Nephron progenitor cell (in vitro differentiated cells): ENCODE measurements at regions not wholly inside any gene's neighbourhood (a gene's known extent, or its start where the extent isn't known, plus 50 kb on each side); places are given as distances from the start of the nearest gene placed in this dataset.

Experiments
- DNase-seq: peaks from one replicate; pipeline ENCODE4 v3.0.0; 2021
- H3K27ac Mint-ChIP-seq: 2 replicates; pipeline ENCODE4 v1.8.0; 2021; ENCODE audit warnings: mild to moderate bottlenecking, moderate library complexity, mixed read lengths
- H3K27me3 Mint-ChIP-seq: 2 replicates; pipeline ENCODE4 v1.8.0; 2021; ENCODE audit warnings: mild to moderate bottlenecking, low read depth, mixed read lengths; ENCODE audit not compliant: poor library complexity
- H3K36me3 Mint-ChIP-seq: 2 replicates; pipeline ENCODE4 v1.8.0; 2021; ENCODE audit warnings: low read depth, mixed read lengths
- H3K4me1 Mint-ChIP-seq: 2 replicates; pipeline ENCODE4 v1.8.0; 2021; ENCODE audit warnings: mixed read lengths
- H3K4me3 Mint-ChIP-seq: 2 replicates; pipeline ENCODE4 v1.8.0; 2021; ENCODE audit warnings: mild to moderate bottlenecking, moderate library complexity, mixed read lengths
- H3K9me3 Mint-ChIP-seq: 2 replicates; pipeline ENCODE4 v1.8.0; 2021; ENCODE audit warnings: mild to moderate bottlenecking, moderate library complexity, mixed read lengths
- CTCF ChIP-seq: fragments of 200-600 bp; sonication (generic); IDR thresholded peaks from 2 replicates; pipeline ENCODE4 v1.5.0; 2021; ENCODE audit warnings: antibody characterized with exemption

- no peak for TF ChIP-seq CTCF
- H3K27ac Mint-ChIP-seq, result peak overlapping the region; percentile 23
- peaks cover 10% of the 10 kb centered on the region for H3K9me3 Mint-ChIP-seq
- H3K36me3 Mint-ChIP-seq, result peaks cover 16% of the 10 kb centered on the region
- no peak overlapping the region for H3K4me3 Mint-ChIP-seq
- peaks cover 29% of the 10 kb centered on the region for H3K4me1 Mint-ChIP-seq
- DNase-seq, result no peak
- no peaks in the 10 kb centered on the region for H3K27me3 Mint-ChIP-seq
These were observed 429.3 kb upstream of the SOX5 start for GRCh38 chr12:24378548-24379407.

GRCh38 chr12:24374452-24374851 lies 425.0 kb upstream of the SOX5 start:
- Mint-ChIP-seq H3K36me3 (peaks cover 10% of the 10 kb centered on the region), H3K4me1 (peaks cover 19% of the 10 kb centered on the region), H3K4me3 (no peak overlapping the region), H3K27me3 (no peaks in the 10 kb centered on the region), H3K9me3 (peaks cover 3% of the 10 kb centered on the region), H3K27ac (peak overlapping the region; percentile 31)
- TF ChIP-seq CTCF, result no peak
- no peak for DNase-seq

GRCh38 chr12:24373004-24373403 lies 423.5 kb upstream of the SOX5 start:
- Mint-ChIP-seq H3K4me1 (peaks cover 5% of the 10 kb centered on the region), H3K9me3 (peaks cover 3% of the 10 kb centered on the region), H3K4me3 (no peak overlapping the region), H3K27ac (no peak overlapping the region), H3K27me3 (no peaks in the 10 kb centered on the region), H3K36me3 (peaks cover 10% of the 10 kb centered on the region)
- DNase-seq, result no peak
- no peak for TF ChIP-seq CTCF

GRCh38 chr12:24366514-24366913 lies 417.0 kb upstream of the SOX5 start:
- TF ChIP-seq CTCF, result no peak

GRCh38 chr12:24364921-24365320 lies 415.5 kb upstream of the SOX5 start:
- Mint-ChIP-seq H3K4me3 (no peak overlapping the region), H3K9me3 (no peaks in the 10 kb centered on the region), H3K4me1 (peaks cover 25% of the 10 kb centered on the region), H3K27me3 (peaks cover 3% of the 10 kb centered on the region), H3K36me3 (no peaks in the 10 kb centered on the region), H3K27ac (no peak overlapping the region)
- TF ChIP-seq CTCF, result no peak
- no peak for DNase-seq

More at GRCh38 chr12:24366514-24366913, 417.0 kb upstream of the SOX5 start:
- Mint-ChIP-seq H3K36me3 (no peaks in the 10 kb centered on the region), H3K9me3 (no peaks in the 10 kb centered on the region), H3K4me3 (no peak overlapping the region), H3K4me1 (peaks cover 9% of the 10 kb centered on the region), H3K27me3 (peaks cover 3% of the 10 kb centered on the region), H3K27ac (peak overlapping the region; percentile 32)
- DNase-seq, result no peak
